ENCODE measurements at regions not wholly inside any gene's neighbourhood (a gene's known extent, or its start where the extent isn't known, plus 50 kb on each side); places are given as distances from the start of the nearest gene placed in this dataset.

DNA sequence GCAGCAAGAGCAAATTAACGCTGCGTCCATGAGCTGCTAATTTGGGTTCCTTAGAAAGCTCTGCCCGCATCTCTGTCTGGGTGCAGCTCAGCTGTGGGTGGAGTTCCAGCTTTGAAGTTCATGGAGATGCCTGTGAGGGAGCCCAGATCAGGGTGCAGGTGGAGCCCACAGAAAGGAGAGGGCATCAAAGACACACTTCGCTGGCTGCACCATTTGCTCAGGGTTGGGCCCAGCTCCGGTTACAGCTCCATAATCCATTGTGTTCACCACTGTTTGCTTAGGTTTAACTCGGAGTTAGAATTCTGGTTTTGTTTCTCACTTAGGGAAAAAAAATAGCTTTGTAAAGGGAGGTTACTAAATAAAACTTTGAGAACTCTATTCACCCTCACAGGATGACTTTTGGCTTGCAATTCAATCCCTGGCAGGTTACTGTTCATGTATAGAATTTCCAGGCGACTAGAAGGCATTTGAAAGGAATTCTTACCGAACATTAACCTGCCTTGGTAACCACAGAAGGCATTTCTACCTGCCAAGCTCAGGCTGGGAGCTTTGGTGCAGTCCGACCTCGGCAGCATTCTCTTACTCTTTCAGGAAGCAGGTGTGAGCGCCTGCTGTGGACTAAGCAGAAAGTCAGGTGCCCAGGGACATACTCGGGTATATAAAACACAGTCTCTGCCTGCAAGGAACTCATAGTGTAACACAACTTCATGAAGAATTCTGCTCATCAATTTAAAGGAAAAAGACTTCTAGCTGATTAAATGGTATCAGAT is 179.5 kb upstream of the RNF32 start:
- Histone ChIP-seq H3K79me2 (replicated peaks; ENCODE audit: insufficient read depth) (no peaks in the 10 kb centered on the region), H3K4me1 (ENCODE audit: insufficient read depth) (no peaks in the 10 kb centered on the region), H3F3A (replicated peaks; ENCODE audit: low read depth) (no peaks in the 10 kb centered on the region), H2AFZ (no peak overlapping the region), H4K20me1 (replicated peaks; ENCODE audit: insufficient read depth) (no peaks in the 10 kb centered on the region), H3K9me2 (ENCODE audit: insufficient read depth) (no peaks in the 10 kb centered on the region), H3K4me2 (no peak overlapping the region), H3K27me3 (ENCODE audit: insufficient read depth) (no peaks in the 10 kb centered on the region), H3K36me3 (ENCODE audit: insufficient read depth) (no peaks in the 10 kb centered on the region), H3K27ac (ENCODE audit: low read depth) (no peak overlapping the region), H3K4me3 (no peak overlapping the region)
- Mint-ChIP-seq H3K4me1 (peaks cover 6% of the 10 kb centered on the region; the same call in 1 of the 3 replicates), H3K36me3 (ENCODE audit: low read depth) (no peaks in the 10 kb centered on the region), H3K4me3 (no peak overlapping the region), H3K27me3 (ENCODE audit: insufficient read depth, low read depth, poor library complexity) (peaks cover 10% of the 10 kb centered on the region), H3K9me3 (0 out of 3 replicates have a peak, but pooled peaks cover 2% of the 10 kb centered on the region), H3K27ac (no peak overlapping the region)
- TF ChIP-seq NANOG (IDR thresholded peaks at IDR 0.05; ENCODE audit: borderline replicate concordance) (no peak), EZH2 (IDR thresholded peaks at IDR 0.05; ENCODE audit: low read depth, unreplicated experiment) (no peak), STAT1 (IDR thresholded peaks at IDR 0.05; ENCODE audit: unreplicated experiment) (no peak), CTCF (conservative IDR thresholded peaks at IDR 0.05; ENCODE audit: low read depth in 2 of 2) (no peak), JUNB (IDR thresholded peaks at IDR 0.05; ENCODE audit: unreplicated experiment) (no peak), ZNF114 (CRISPR knock-in tag; IDR thresholded peaks at IDR 0.05) (no peak), ZNF331 (CRISPR knock-in tag; IDR thresholded peaks at IDR 0.05; ENCODE audit: low read depth) (no peak), CREB1 (CRISPR knock-in tag; IDR thresholded peaks at IDR 0.05; ENCODE audit: low read depth) (no peak), EZH2phosphoT487 (IDR thresholded peaks at IDR 0.05; ENCODE audit: unreplicated experiment) (no peak), POLR2AphosphoS5 (IDR thresholded peaks at IDR 0.05; ENCODE audit: low read depth) (no peak)
- TF ChIP-seq, protein P1, sequence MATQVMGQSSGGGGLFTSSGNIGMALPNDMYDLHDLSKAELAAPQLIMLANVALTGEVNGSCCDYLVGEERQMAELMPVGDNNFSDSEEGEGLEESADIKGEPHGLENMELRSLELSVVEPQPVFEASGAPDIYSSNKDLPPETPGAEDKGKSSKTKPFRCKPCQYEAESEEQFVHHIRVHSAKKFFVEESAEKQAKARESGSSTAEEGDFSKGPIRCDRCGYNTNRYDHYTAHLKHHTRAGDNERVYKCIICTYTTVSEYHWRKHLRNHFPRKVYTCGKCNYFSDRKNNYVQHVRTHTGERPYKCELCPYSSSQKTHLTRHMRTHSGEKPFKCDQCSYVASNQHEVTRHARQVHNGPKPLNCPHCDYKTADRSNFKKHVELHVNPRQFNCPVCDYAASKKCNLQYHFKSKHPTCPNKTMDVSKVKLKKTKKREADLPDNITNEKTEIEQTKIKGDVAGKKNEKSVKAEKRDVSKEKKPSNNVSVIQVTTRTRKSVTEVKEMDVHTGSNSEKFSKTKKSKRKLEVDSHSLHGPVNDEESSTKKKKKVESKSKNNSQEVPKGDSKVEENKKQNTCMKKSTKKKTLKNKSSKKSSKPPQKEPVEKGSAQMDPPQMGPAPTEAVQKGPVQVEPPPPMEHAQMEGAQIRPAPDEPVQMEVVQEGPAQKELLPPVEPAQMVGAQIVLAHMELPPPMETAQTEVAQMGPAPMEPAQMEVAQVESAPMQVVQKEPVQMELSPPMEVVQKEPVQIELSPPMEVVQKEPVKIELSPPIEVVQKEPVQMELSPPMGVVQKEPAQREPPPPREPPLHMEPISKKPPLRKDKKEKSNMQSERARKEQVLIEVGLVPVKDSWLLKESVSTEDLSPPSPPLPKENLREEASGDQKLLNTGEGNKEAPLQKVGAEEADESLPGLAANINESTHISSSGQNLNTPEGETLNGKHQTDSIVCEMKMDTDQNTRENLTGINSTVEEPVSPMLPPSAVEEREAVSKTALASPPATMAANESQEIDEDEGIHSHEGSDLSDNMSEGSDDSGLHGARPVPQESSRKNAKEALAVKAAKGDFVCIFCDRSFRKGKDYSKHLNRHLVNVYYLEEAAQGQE (IDR thresholded peaks at IDR 0.05; ENCODE audit: unreplicated experiment) = no peak
- TF ChIP-seq, protein P2, sequence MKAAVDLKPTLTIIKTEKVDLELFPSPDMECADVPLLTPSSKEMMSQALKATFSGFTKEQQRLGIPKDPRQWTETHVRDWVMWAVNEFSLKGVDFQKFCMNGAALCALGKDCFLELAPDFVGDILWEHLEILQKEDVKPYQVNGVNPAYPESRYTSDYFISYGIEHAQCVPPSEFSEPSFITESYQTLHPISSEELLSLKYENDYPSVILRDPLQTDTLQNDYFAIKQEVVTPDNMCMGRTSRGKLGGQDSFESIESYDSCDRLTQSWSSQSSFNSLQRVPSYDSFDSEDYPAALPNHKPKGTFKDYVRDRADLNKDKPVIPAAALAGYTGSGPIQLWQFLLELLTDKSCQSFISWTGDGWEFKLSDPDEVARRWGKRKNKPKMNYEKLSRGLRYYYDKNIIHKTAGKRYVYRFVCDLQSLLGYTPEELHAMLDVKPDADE (IDR thresholded peaks at IDR 0.05) = no peak
- TF ChIP-seq, protein P3, sequence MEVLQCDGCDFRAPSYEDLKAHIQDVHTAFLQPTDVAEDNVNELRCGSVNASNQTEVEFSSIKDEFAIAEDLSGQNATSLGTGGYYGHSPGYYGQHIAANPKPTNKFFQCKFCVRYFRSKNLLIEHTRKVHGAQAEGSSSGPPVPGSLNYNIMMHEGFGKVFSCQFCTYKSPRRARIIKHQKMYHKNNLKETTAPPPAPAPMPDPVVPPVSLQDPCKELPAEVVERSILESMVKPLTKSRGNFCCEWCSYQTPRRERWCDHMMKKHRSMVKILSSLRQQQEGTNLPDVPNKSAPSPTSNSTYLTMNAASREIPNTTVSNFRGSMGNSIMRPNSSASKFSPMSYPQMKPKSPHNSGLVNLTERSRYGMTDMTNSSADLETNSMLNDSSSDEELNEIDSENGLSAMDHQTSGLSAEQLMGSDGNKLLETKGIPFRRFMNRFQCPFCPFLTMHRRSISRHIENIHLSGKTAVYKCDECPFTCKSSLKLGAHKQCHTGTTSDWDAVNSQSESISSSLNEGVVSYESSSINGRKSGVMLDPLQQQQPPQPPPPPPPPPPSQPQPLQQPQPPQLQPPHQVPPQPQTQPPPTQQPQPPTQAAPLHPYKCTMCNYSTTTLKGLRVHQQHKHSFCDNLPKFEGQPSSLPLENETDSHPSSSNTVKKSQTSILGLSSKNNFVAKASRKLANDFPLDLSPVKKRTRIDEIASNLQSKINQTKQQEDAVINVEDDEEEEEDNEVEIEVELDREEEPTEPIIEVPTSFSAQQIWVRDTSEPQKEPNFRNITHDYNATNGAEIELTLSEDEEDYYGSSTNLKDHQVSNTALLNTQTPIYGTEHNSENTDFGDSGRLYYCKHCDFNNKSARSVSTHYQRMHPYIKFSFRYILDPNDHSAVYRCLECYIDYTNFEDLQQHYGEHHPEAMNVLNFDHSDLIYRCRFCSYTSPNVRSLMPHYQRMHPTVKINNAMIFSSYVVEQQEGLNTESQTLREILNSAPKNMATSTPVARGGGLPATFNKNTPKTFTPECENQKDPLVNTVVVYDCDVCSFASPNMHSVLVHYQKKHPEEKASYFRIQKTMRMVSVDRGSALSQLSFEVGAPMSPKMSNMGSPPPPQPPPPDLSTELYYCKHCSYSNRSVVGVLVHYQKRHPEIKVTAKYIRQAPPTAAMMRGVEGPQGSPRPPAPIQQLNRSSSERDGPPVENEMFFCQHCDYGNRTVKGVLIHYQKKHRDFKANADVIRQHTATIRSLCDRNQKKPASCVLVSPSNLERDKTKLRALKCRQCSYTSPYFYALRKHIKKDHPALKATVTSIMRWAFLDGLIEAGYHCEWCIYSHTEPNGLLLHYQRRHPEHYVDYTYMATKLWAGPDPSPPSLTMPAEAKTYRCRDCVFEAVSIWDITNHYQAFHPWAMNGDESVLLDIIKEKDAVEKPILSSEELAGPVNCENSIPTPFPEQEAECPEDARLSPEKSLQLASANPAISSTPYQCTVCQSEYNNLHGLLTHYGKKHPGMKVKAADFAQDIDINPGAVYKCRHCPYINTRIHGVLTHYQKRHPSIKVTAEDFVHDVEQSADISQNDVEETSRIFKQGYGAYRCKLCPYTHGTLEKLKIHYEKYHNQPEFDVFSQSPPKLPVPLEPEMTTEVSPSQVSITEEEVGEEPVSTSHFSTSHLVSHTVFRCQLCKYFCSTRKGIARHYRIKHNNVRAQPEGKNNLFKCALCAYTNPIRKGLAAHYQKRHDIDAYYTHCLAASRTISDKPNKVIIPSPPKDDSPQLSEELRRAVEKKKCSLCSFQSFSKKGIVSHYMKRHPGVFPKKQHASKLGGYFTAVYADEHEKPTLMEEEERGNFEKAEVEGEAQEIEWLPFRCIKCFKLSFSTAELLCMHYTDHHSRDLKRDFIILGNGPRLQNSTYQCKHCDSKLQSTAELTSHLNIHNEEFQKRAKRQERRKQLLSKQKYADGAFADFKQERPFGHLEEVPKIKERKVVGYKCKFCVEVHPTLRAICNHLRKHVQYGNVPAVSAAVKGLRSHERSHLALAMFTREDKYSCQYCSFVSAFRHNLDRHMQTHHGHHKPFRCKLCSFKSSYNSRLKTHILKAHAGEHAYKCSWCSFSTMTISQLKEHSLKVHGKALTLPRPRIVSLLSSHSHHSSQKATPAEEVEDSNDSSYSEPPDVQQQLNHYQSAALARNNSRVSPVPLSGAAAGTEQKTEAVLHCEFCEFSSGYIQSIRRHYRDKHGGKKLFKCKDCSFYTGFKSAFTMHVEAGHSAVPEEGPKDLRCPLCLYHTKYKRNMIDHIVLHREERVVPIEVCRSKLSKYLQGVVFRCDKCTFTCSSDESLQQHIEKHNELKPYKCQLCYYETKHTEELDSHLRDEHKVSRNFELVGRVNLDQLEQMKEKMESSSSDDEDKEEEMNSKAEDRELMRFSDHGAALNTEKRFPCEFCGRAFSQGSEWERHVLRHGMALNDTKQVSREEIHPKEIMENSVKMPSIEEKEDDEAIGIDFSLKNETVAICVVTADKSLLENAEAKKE (CRISPR knock-in tag; IDR thresholded peaks at IDR 0.05) = no peak
- ATAC-seq (no peak), DNase-seq (ENCODE audit: low spot score) (no peak)

Measured in GM23338 (cell line).